Spinal cord (tissue), 9 donors: ENCODE measurements at regions not wholly inside any gene's neighbourhood (a gene's known extent, or its start where the extent isn't known, plus 50 kb on each side); places are given as distances from the start of the nearest gene placed in this dataset.
A peak's percentile ranks its signal among the peaks of the same experiment; 100 is the strongest.
"Not testable (repeated sequence)": the region's sequence is repeated elsewhere in the genome, so short reads cannot be mapped to it uniquely, and the experiment has no call there.

ENCODE experiments used
- DNase-seq, 6 donors: peaks; one replicate each; pipeline versions ENCODE4 v3.0.0 to v3.0.0-alpha.2; 2013 to 2015; ENCODE audit warnings: low spot score in 6 of 6, low read depth in 4 of 6
- H3K27ac ChIP-seq: one replicate; pipeline ENCODE4 v1.5.1; 2013; ENCODE audit warnings: low read depth, low read length, control low read depth
- H3K27me3 ChIP-seq: one replicate; pipeline ENCODE4 v1.6.1; 2013; ENCODE audit warnings: low read length; ENCODE audit not compliant: control insufficient read depth, insufficient read depth
- H3K36me3 ChIP-seq: one replicate; pipeline ENCODE4 v1.6.1; 2013; ENCODE audit warnings: low read length; ENCODE audit not compliant: control insufficient read depth, insufficient read depth
- H3K4me1 ChIP-seq: one replicate; pipeline ENCODE4 v1.6.1; 2013; ENCODE audit warnings: low read length; ENCODE audit not compliant: control insufficient read depth, insufficient read depth
- H3K4me3 ChIP-seq: one replicate; pipeline ENCODE4 v1.5.1; 2013; ENCODE audit warnings: low read depth, low read length, control low read depth
- H3K9me3 ChIP-seq: one replicate; pipeline ENCODE4 v1.6.1; 2013; ENCODE audit warnings: low read length; ENCODE audit not compliant: control insufficient read depth, insufficient read depth
- WGBS: methylation state at CpG from one replicate; pipeline ENCODE4 v1.1.5; 2013; ENCODE audit warnings: missing lambda C conversion rate; ENCODE audit not compliant: insufficient coverage; 5-methylcytosine and 5-hydroxymethylcytosine counted together
- donor health status: healthy.

DNA sequence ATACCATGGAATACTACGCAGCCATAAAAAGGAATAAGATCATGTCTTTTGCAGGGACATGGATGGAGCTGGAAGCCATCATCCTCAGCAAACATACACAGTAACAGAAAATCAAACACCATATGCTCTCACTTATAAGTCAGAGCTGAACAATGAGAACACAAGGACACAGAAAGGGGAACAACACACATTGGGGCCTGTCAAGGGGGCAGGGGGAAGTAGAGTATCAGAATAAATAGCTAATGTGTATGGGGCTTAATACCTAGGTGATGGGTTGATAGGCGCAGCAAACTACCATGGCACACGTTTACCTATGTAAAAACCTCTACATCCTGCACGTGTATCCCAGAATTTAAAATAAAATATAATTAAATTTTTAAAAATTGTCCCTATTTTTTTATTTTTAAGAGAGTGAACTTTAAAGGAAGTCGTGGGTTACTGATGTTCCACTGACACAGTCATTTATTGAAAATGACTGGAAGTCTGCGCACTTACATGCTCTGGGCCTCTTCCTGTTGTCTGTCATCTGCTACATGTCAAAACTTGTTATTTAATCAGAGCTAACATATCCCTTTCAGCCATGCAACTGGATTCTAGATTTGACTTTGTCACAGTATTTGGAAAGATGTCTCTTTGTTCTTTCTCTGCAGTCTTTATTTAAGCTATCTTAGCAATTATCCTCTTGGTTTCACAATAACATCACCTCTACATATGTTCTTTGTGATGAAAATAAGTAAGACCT lies 73.7 kb upstream of the ABCB5 start:
- no peaks in the 10 kb centered on the region for H3K4me1 ChIP-seq
- no peak for DNase-seq
- no peaks in the 10 kb centered on the region for H3K36me3 ChIP-seq
- no peak overlapping the region for H3K4me3 ChIP-seq
- WGBS: no CpG with 5 or more reads among the region's 6 CpGs
- H3K27me3 ChIP-seq: no peaks in the 10 kb centered on the region
- H3K9me3 ChIP-seq: peaks cover 1% of the 10 kb centered on the region
- no peak overlapping the region for H3K27ac ChIP-seq

GRCh38 chr7:20542594-20542993 lies 72.9 kb upstream of the ABCB5 start:
- no peaks in the 10 kb centered on the region for H3K36me3 ChIP-seq
- H3K4me3 ChIP-seq: no peak overlapping the region
- H3K4me1 ChIP-seq: no peaks in the 10 kb centered on the region
- DNase-seq: peak in 1 of 6 donors; percentile 32
- no peak overlapping the region for H3K27ac ChIP-seq
- WGBS: no CpG with 5 or more reads among the region's 1 CpG
- H3K27me3 ChIP-seq: no peaks in the 10 kb centered on the region
- H3K9me3 ChIP-seq: peaks cover 1% of the 10 kb centered on the region

DNA sequence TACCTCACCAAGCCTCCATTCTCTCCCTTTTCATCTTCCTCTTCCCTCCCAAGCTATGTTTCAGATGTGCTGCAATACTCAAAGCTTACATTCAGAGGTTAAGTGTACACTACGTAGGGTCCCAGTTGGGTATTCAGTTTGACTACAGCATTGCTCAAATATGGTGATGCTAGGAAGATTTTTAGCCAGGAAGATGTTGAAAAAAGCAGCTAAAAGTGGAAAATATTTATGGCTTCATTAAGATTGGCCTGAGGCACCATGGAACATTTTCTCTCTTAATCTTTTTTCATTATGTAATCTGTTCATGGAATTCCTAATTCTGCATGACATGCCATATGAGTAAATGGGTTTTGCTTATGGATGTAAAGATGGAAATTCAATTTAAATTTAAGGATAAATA lies 72.0 kb upstream of the ABCB5 start:
- Histone ChIP-seq H3K4me1 (no peaks in the 10 kb centered on the region), H3K27me3 (no peaks in the 10 kb centered on the region), H3K36me3 (no peaks in the 10 kb centered on the region), H3K27ac (no peak overlapping the region), H3K9me3 (peaks cover 1% of the 10 kb centered on the region), H3K4me3 (no peak overlapping the region)
- no peak for DNase-seq
- 86% methylated on average over 1 of the region's 1 CpG for WGBS

- no peak overlapping the region for H3K27ac ChIP-seq
- H3K36me3 ChIP-seq: no peaks in the 10 kb centered on the region
- no peaks in the 10 kb centered on the region for H3K4me1 ChIP-seq
- no peaks in the 10 kb centered on the region for H3K27me3 ChIP-seq
- H3K9me3 ChIP-seq: peaks cover 1% of the 10 kb centered on the region
- no peak overlapping the region for H3K4me3 ChIP-seq
- no peak for DNase-seq
- no CpG with 5 or more reads among the region's 2 CpGs for WGBS
Measured at GRCh38 chr7:20545016-20545415, 70.5 kb upstream of the ABCB5 start.

GRCh38 chr7:20546958-20547357 lies 68.5 kb upstream of the ABCB5 start:
- H3K4me3 ChIP-seq, DNase-seq, H3K27ac ChIP-seq, H3K9me3 ChIP-seq, H3K27me3 ChIP-seq, H3K36me3 ChIP-seq, H3K4me1 ChIP-seq: not testable (repeated sequence)
- WGBS: 96% methylated on average over 9 of the region's 10 CpGs

GRCh38 chr7:20554072-20554471 lies 61.4 kb upstream of the ABCB5 start:
- 90% methylated on average over 3 of the region's 3 CpGs for WGBS
- H3K4me1 ChIP-seq: no peaks in the 10 kb centered on the region
- H3K27ac ChIP-seq: no peak overlapping the region
- H3K4me3 ChIP-seq: no peak overlapping the region
- H3K9me3 ChIP-seq: no peaks in the 10 kb centered on the region
- H3K36me3 ChIP-seq: no peaks in the 10 kb centered on the region
- DNase-seq: no peak
- H3K27me3 ChIP-seq: no peaks in the 10 kb centered on the region

- DNase-seq: no peak
- H3K27me3 ChIP-seq: no peaks in the 10 kb centered on the region
- no peak overlapping the region for H3K27ac ChIP-seq
- H3K4me3 ChIP-seq: no peak overlapping the region
- no peaks in the 10 kb centered on the region for H3K9me3 ChIP-seq
- no peaks in the 10 kb centered on the region for H3K36me3 ChIP-seq
- 55% methylated on average over 2 of the region's 4 CpGs for WGBS
- peaks cover 7% of the 10 kb centered on the region for H3K4me1 ChIP-seq
Measured at GRCh38 chr7:20556091-20556490, 59.4 kb upstream of the ABCB5 start.

DNA sequence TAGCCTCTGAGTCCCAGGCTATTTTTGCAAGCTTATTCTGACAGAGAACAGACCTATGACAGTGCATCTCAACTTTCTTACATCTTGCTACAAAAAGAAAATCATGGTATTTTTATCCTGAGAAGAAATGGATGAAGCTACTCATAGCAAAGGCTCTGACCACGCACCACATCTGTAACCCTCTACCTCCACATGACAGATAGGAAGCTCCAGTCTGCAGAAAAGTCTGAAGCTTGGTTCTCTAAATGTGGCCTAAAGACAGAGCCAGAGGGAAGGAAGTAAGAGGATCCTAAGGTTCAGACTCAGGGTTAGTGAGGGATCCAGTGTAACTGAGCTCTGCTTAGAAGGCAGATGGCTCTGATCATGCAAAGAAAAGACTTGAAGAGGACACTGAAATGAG lies 58.4 kb upstream of the ABCB5 start:
- no peak overlapping the region for H3K27ac ChIP-seq
- no peaks in the 10 kb centered on the region for H3K9me3 ChIP-seq
- no peak for DNase-seq
- no peak overlapping the region for H3K4me3 ChIP-seq
- H3K36me3 ChIP-seq: no peaks in the 10 kb centered on the region
- H3K4me1 ChIP-seq: peaks cover 7% of the 10 kb centered on the region
- H3K27me3 ChIP-seq: no peaks in the 10 kb centered on the region
- no CpG with 5 or more reads among the region's 1 CpG for WGBS

DNA sequence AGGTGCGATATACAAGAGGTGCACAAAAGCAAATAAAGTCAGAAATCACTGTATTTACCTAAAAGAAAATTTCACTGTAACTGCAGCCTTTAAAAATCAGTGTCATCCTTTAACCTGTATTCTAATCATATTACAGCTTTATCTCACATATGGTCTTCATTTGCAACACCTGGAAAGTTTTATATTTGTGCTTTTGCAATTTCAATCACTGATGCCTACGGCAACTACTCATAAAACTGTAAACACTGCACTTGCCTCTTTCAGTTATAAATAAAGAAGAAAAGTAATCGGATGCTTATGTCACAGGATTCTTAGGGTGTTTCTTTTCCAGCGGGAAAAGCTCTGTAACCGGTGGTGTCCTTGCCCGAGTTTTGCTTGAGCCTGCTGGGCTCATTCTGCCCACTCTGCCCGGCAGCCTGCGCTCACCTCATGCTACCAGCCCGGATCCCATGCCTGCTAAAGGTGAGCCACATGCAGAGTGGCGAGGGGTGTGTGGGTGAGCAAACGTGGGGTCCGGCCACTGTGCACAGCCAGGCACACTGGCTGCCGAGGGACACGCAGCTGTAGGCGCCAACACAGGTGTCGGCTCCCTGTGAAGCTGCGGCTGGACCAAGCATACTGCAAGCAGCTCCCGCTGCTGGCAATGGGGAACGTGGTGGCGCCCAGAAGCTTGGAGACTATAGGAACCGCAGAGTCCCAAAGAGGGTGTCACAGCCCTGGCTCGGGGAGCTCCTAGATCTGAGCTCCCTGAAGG lies 56.3 kb upstream of the ABCB5 start:
- Histone ChIP-seq H3K27ac (no peak overlapping the region), H3K9me3 (no peaks in the 10 kb centered on the region), H3K36me3 (no peaks in the 10 kb centered on the region), H3K4me3 (no peak overlapping the region), H3K4me1 (peaks cover 7% of the 10 kb centered on the region), H3K27me3 (no peaks in the 10 kb centered on the region)
- WGBS: 91% methylated on average over 20 of the region's 22 CpGs
- no peak for DNase-seq

DNA sequence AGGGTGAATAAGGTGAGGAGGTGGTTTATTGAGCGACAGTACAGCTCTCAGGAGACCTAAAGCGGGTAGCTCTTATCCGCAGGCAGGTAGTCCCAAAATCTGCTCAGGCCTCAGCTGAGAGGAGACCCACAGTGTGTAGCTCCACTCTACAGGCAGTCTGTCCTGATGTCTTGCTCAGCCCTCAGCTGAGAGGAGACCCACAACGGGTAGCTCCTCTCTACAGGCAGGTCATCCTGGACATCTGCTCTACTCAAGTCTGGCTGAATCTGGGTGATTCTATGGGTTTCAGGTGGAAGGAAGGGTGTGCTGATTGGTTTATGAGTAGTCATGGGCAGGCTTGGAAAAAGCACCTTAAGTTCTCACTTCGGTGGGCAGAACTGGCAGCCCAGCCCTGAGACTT lies 55.6 kb upstream of the ABCB5 start:
- Histone ChIP-seq H3K9me3 (no peaks in the 10 kb centered on the region), H3K27me3 (no peaks in the 10 kb centered on the region), H3K4me3 (no peak overlapping the region), H3K36me3 (no peaks in the 10 kb centered on the region), H3K4me1 (peaks cover 7% of the 10 kb centered on the region), H3K27ac (no peak overlapping the region)
- no peak for DNase-seq
- WGBS: 98% methylated on average over 4 of the region's 5 CpGs
